BLaER1 (cell line): ENCODE measurements at regions not wholly inside any gene's neighbourhood (a gene's known extent, or its start where the extent isn't known, plus 50 kb on each side); places are given as distances from the start of the nearest gene placed in this dataset.

Experiments
- H3K27ac ChIP-seq: shearing (Covaris generic); formaldehyde crosslinking; 2 replicates; pipeline ENCODE4 v1.8.1; 2022
- H3K27me3 ChIP-seq: shearing (Covaris generic); formaldehyde crosslinking; 2 replicates; pipeline ENCODE4 v1.8.1; 2022
- H3K36me3 ChIP-seq: shearing (Covaris generic); formaldehyde crosslinking; 2 replicates; pipeline ENCODE4 v1.8.1; 2022
- H3K4me1 ChIP-seq: shearing (Covaris generic); formaldehyde crosslinking; 2 replicates; pipeline ENCODE4 v1.8.1; 2022
- H3K4me2 ChIP-seq: shearing (Covaris generic); formaldehyde crosslinking; 2 replicates; pipeline ENCODE4 v1.8.1; 2022
- H3K4me3 ChIP-seq: shearing (Covaris generic); formaldehyde crosslinking; 2 replicates; pipeline ENCODE4 v1.8.1; 2022
- H3K9ac ChIP-seq: shearing (Covaris generic); formaldehyde crosslinking; 2 replicates; pipeline ENCODE4 v1.8.1; 2022
- H3K9me3 ChIP-seq: shearing (Covaris generic); formaldehyde crosslinking; 2 replicates; pipeline ENCODE4 v1.8.1; 2022
- H4K20me1 ChIP-seq: shearing (Covaris generic); formaldehyde crosslinking; 2 replicates; pipeline ENCODE4 v1.8.1; 2022
- Cebpa-rat ChIP-seq: shearing (Covaris generic); IDR thresholded peaks from 2 replicates; pipeline ENCODE4 v1.8.1; 2022

GRCh38 chr3:5653426-5654143 lies 466.1 kb downstream of the EDEM1 start:
- Histone ChIP-seq H4K20me1 (no peaks in the 10 kb centered on the region), H3K36me3 (no peaks in the 10 kb centered on the region), H3K9me3 (no peaks in the 10 kb centered on the region), H3K27ac (no peak overlapping the region), H3K4me2 (no peak overlapping the region), H3K9ac (no peak overlapping the region), H3K4me1 (no peaks in the 10 kb centered on the region), H3K27me3 (no peaks in the 10 kb centered on the region), H3K4me3 (no peak overlapping the region)
- TF ChIP-seq Cebpa-rat, result no peak

- H4K20me1 ChIP-seq, result no peaks in the 10 kb centered on the region
- no peak overlapping the region for H3K9ac ChIP-seq
- TF ChIP-seq Cebpa-rat, result no peak
- no peak overlapping the region for H3K4me2 ChIP-seq
- H3K4me1 ChIP-seq, result no peaks in the 10 kb centered on the region
- 0 out of 2 replicates have a peak, but pooled peaks cover 4% of the 10 kb centered on the region for H3K9me3 ChIP-seq
- no peak overlapping the region for H3K27ac ChIP-seq
- H3K36me3 ChIP-seq, result no peaks in the 10 kb centered on the region
- H3K27me3 ChIP-seq, result no peaks in the 10 kb centered on the region
- H3K4me3 ChIP-seq, result no peak overlapping the region
Measured at GRCh38 chr3:5657106-5657505, 469.6 kb downstream of the EDEM1 start.

GRCh38 chr3:5663601-5664000 lies 476.1 kb downstream of the EDEM1 start:
- Histone ChIP-seq H3K36me3 (no peaks in the 10 kb centered on the region), H3K4me1 (no peaks in the 10 kb centered on the region), H3K27ac (no peak overlapping the region), H3K27me3 (no peaks in the 10 kb centered on the region), H3K4me3 (no peak overlapping the region), H3K4me2 (no peak overlapping the region), H3K9me3 (peaks cover 20% of the 10 kb centered on the region), H4K20me1 (no peaks in the 10 kb centered on the region), H3K9ac (no peak overlapping the region)
- no peak for TF ChIP-seq Cebpa-rat

- peaks cover 16% of the 10 kb centered on the region for H3K9me3 ChIP-seq
Measured at GRCh38 chr3:5666455-5666854, 478.9 kb downstream of the EDEM1 start.

GRCh38 chr3:5673521-5673920 lies 486.0 kb downstream of the EDEM1 start:
- Histone ChIP-seq H3K36me3 (no peaks in the 10 kb centered on the region), H3K4me3 (no peak overlapping the region), H3K4me2 (no peak overlapping the region), H4K20me1 (no peaks in the 10 kb centered on the region), H3K9me3 (no peaks in the 10 kb centered on the region), H3K27ac (no peak overlapping the region), H3K9ac (no peak overlapping the region), H3K4me1 (no peaks in the 10 kb centered on the region), H3K27me3 (no peaks in the 10 kb centered on the region)
- no peak for TF ChIP-seq Cebpa-rat

More at GRCh38 chr3:5666455-5666854, 478.9 kb downstream of the EDEM1 start:
- no peaks in the 10 kb centered on the region for H3K27me3 ChIP-seq
- H3K9ac ChIP-seq, result no peak overlapping the region
- no peak overlapping the region for H3K4me2 ChIP-seq
- no peak overlapping the region for H3K27ac ChIP-seq
- H3K4me3 ChIP-seq, result no peak overlapping the region
- no peaks in the 10 kb centered on the region for H3K4me1 ChIP-seq
- H3K36me3 ChIP-seq, result no peaks in the 10 kb centered on the region
- no peaks in the 10 kb centered on the region for H4K20me1 ChIP-seq
- no peak for TF ChIP-seq Cebpa-rat

- TF ChIP-seq Cebpa-rat, result no peak
- H3K4me2 ChIP-seq, result no peak overlapping the region
- H4K20me1 ChIP-seq, result no peaks in the 10 kb centered on the region
- H3K9me3 ChIP-seq, result peaks cover 9% of the 10 kb centered on the region
- H3K4me3 ChIP-seq, result no peak overlapping the region
- H3K4me1 ChIP-seq, result no peaks in the 10 kb centered on the region
- no peaks in the 10 kb centered on the region for H3K27me3 ChIP-seq
- no peak overlapping the region for H3K27ac ChIP-seq
- no peak overlapping the region for H3K9ac ChIP-seq
- no peaks in the 10 kb centered on the region for H3K36me3 ChIP-seq
Measured at GRCh38 chr3:5675319-5675718, 487.8 kb downstream of the EDEM1 start.

GRCh38 chr3:5677555-5677954 lies 490.0 kb downstream of the EDEM1 start:
- Histone ChIP-seq H3K4me1 (no peaks in the 10 kb centered on the region), H3K9ac (no peak overlapping the region), H3K27ac (no peak overlapping the region), H3K4me3 (no peak overlapping the region), H3K9me3 (peaks cover 9% of the 10 kb centered on the region), H4K20me1 (no peaks in the 10 kb centered on the region), H3K36me3 (no peaks in the 10 kb centered on the region), H3K27me3 (no peaks in the 10 kb centered on the region), H3K4me2 (no peak overlapping the region)
- TF ChIP-seq Cebpa-rat, result no peak

GRCh38 chr3:5678248-5678647 lies 490.7 kb downstream of the EDEM1 start:
- Histone ChIP-seq H3K36me3 (no peaks in the 10 kb centered on the region), H3K4me1 (no peaks in the 10 kb centered on the region), H3K27ac (no peak overlapping the region), H3K9me3 (peaks cover 9% of the 10 kb centered on the region), H3K27me3 (no peaks in the 10 kb centered on the region), H3K9ac (no peak overlapping the region), H3K4me2 (no peak overlapping the region), H3K4me3 (no peak overlapping the region), H4K20me1 (no peaks in the 10 kb centered on the region)
- TF ChIP-seq Cebpa-rat, result no peak

- no peak overlapping the region for H3K4me3 ChIP-seq
- H4K20me1 ChIP-seq, result no peaks in the 10 kb centered on the region
- TF ChIP-seq Cebpa-rat, result no peak
Measured at GRCh38 chr3:5678844-5679243, 491.3 kb downstream of the EDEM1 start.

GRCh38 chr3:5687230-5687629 lies 499.7 kb downstream of the EDEM1 start:
- no peak for TF ChIP-seq Cebpa-rat
- H3K4me1 ChIP-seq, result no peaks in the 10 kb centered on the region
- no peak overlapping the region for H3K4me3 ChIP-seq
- no peaks in the 10 kb centered on the region for H4K20me1 ChIP-seq
- no peak overlapping the region for H3K27ac ChIP-seq
- no peak overlapping the region for H3K4me2 ChIP-seq
- peaks cover 16% of the 10 kb centered on the region for H3K9me3 ChIP-seq
- H3K9ac ChIP-seq, result no peak overlapping the region
- no peaks in the 10 kb centered on the region for H3K27me3 ChIP-seq
- no peaks in the 10 kb centered on the region for H3K36me3 ChIP-seq

More at GRCh38 chr3:5678844-5679243, 491.3 kb downstream of the EDEM1 start:
- H3K27ac ChIP-seq, result no peak overlapping the region
- no peaks in the 10 kb centered on the region for H3K4me1 ChIP-seq
- no peak overlapping the region for H3K4me2 ChIP-seq
- no peak overlapping the region for H3K9ac ChIP-seq
- no peaks in the 10 kb centered on the region for H3K27me3 ChIP-seq
- peaks cover 9% of the 10 kb centered on the region for H3K9me3 ChIP-seq
- no peaks in the 10 kb centered on the region for H3K36me3 ChIP-seq

GRCh38 chr3:5690490-5690889 lies 503.0 kb downstream of the EDEM1 start:
- no peak overlapping the region for H3K4me3 ChIP-seq

More at GRCh38 chr3:5690490-5690889, 503.0 kb downstream of the EDEM1 start:
- TF ChIP-seq Cebpa-rat, result no peak
- H3K9me3 ChIP-seq, result peaks cover 16% of the 10 kb centered on the region
- no peaks in the 10 kb centered on the region for H3K36me3 ChIP-seq
- no peak overlapping the region for H3K4me2 ChIP-seq
- H3K27ac ChIP-seq, result no peak overlapping the region
- no peaks in the 10 kb centered on the region for H3K27me3 ChIP-seq
- no peaks in the 10 kb centered on the region for H4K20me1 ChIP-seq
- no peak overlapping the region for H3K9ac ChIP-seq
- no peaks in the 10 kb centered on the region for H3K4me1 ChIP-seq
